Hematopoietic multipotent progenitor cell treated with erythropoietin and hydrocortisone succinate and interleukin-3 and kit ligand, for 4 days (in vitro differentiated cells): ENCODE measurements at regions not wholly inside any gene's neighbourhood (a gene's known extent, or its start where the extent isn't known, plus 50 kb on each side); places are given as distances from the start of the nearest gene placed in this dataset.
A peak's percentile ranks its signal among the peaks of the same experiment; 100 is the strongest.
"Not testable (repeated sequence)": the region's sequence is repeated elsewhere in the genome, so short reads cannot be mapped to it uniquely, and the experiment has no call there.

Experiments
- DNase-seq: peaks from one replicate; pipeline ENCODE4 v3.0.0-alpha.2; 2015

- DNase-seq, result not testable (repeated sequence)
Measured at GRCh38 chr2:66632882-66633281, 198.0 kb downstream of the MEIS1 start.

- no peak for DNase-seq
Measured at GRCh38 chr2:66633631-66634030, 198.7 kb downstream of the MEIS1 start.

DNA sequence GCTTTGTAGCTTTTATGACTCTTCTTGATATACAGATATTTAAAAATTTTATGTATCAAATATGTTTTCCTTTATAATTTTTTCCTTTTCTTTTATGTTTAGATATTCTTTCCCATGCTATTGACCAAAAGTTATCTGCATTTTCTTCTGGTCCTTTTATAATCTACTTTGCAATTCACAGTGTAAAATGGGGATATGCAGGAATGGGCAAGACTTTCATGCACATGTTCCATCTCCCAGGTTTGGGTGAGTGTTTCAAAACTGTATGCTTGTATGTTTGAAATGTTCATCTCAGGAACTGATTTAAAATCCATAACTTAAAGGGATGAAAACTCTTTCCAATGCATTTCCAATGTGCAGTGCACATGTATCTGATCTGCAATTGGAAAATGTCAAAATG lies 199.9 kb downstream of the MEIS1 start:
- no peak for DNase-seq

- no peak for DNase-seq
Measured at GRCh38 chr2:66641685-66642084, 206.8 kb downstream of the MEIS1 start.

- not testable (repeated sequence) for DNase-seq
Measured at GRCh38 chr2:66648081-66648480, 213.2 kb downstream of the MEIS1 start.

DNA sequence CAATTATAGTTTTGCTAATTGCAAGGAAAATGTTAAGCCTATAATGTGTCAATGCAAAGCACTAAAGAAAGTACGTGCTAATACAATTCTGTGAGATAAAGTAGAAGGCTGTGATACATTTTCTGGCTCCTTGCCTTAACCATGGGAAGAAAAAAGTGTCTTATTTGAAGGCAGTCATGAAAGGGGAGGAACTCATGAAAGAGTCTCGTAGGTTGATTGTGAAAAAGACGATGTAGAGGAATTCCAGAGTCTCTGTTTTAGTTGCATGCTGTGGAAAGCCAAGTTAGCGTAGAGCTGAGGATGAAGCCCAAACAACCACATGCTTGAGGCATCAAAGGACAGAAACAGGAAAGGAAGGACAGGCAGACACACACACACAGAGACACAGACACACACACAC lies 214.1 kb downstream of the MEIS1 start:
- DNase-seq, result no peak

- DNase-seq, result no peak
Measured at GRCh38 chr2:66651295-66651694, 216.4 kb downstream of the MEIS1 start.

DNA sequence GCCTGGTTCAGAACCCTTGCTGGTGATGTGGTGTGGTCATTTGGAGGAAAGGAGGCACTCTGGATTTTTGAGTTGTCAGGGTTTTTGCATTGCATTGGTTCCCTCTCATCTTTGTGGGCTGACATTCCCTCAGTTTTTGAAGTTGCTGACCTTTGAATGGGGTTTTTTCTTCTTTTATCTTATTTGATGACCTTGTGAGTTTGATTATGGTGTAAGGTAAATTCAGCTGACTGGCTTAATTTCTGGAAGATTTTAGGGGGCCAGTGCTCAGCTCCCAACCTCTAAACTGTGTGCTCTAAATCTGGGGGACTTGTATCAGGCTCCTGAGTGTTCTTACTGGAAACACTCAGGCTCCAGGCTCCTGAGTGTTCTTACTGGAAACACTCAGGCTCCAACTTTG lies 225.9 kb downstream of the MEIS1 start:
- DNase-seq, result no peak

DNA sequence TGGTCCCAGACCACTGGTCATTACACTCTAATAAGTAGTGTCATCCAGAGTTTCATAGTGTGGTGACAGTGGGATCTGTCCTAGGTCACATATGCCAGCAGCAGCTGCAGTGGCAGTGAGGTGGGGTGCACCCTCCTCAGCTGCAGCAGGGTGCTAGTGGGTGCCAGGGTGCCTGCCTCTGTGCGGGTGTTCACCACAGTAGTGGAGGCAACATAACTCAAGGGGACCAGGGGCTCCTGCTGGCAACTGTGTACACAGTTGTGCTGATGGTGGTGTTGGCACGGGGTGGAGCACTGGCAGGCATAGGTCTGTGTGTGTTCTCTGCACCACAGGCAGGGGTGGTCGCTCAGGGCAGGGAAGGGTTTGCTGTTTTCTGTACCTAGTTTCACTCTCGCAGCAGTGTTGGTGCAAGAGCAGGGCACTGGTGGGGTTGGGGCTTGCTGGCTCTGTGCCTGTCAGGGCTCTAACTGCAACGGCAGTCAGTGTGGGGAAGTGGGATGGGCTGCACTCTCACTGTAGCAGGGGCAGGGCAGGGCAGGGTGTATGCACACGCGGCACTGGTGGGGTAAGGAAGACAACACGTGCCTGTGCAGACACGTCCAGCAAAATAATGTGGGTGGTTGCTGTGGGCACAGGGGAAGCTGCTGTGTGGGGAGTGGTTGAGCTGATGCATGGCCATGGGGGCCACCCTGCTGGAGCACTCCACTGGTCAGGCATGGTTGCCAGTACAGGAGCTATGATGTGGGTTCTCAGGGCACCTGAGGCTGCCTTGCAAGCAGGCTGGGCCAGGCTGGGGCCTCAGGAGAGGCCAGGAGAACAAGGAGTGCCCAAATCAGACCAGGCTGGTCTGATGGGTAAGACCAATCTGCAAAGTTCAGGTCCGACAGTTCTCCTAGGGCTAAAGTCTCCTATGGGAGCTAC lies 226.6 kb downstream of the MEIS1 start:
- DNase-seq, result peak; percentile 46

- no peak for DNase-seq
Measured at GRCh38 chr2:66665124-66665984, 230.4 kb downstream of the MEIS1 start.

- DNase-seq, result peak; percentile 49
Measured at GRCh38 chr2:66667301-66667700, 232.4 kb downstream of the MEIS1 start.

DNA sequence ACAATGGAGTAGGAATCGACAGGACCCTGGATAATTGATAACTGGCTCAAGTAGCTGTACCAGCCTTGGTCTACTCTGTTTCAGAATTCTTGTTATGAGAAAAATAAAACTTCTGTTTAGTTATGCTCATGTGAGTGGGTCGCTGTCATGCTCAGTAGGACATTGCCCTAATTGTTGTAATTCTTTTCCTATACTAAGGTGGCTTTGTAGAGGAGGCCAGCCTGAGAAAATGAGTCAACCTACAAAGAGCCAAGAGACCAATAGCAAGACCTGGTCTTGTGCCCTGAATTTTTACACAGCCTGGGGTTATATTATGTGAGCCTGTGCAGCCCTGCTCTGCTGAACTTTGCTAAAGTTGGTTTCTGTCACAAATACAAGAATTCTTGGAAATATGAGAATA lies 238.4 kb downstream of the MEIS1 start:
- no peak for DNase-seq

DNA sequence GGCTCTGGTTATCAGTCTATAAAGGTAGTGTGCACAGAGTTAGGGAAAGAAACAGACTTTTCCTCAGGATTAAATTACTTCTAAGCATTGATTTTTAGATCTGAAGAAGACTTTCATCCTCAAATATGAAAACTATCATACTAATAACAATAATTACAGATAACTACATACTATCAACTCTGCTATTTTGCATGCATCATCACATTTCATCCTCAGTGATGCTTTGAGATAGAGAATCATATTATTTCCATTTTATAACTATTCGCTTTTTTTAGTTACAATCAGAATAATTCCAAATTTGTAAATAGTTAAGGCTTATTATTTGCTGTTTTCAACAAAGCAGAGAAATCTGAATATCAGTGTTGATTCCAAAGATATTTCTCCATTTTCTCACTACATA lies 239.2 kb downstream of the MEIS1 start:
- no peak for DNase-seq

DNA sequence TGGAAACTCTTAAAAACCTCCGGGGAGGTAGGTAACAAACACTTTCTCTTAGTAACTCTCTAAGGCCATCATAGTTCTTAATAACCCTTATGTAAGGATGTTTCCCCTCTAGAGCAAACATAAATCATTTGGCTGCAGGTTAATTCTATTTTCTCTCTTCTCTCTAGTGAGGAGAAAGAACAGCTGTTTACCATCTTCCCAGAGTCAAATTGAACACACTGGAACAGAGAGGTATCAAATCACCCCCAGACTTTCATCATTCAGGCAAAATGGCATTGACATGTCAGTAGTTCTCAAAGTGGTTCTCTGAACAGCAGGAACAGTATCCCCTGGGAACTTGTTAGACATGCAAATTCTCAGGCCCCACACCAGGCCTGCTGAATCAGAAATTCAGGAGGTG lies 240.7 kb downstream of the MEIS1 start:
- DNase-seq, result no peak

GRCh38 chr2:66679442-66679841 lies 244.5 kb downstream of the MEIS1 start:
- no peak for DNase-seq

DNA sequence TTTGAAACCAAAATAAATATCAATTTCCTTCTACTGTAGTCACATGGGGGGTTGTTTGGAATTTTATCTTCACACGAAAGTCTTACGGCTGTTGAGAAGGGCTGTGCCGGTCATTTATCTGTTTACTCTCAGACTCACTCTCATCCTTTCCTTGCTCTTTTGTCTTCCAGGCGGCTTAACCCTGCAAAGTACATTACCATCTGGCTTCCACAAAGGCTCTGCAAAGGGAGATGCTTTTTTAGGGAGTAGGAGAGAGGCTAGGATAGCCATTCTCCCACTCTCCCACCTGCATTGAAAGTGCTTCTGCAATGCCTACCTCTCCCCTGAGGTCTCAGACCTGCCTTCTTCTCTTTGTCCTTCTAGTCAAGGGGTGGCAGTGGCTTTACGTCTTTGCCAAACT lies 247.6 kb downstream of the MEIS1 start:
- DNase-seq, result no peak

DNA sequence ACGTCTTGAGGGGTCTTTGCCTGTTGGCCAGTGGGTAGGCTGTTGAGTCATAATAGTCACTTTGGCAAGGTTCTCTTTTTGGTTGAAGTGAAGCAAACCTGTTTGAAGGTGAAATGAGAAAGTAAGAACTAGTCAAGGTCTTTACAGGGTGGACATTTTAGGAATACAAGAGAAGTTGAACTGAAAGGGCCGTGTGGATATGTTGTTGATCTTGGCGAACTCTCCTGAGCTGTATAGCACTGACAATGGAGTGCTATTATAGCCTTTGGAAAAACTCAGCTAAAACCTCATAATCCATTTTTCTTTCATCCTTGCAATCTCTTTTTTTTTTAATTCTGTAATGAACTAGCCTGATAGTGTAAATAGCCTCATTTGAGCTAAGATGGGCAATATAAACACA lies 248.1 kb downstream of the MEIS1 start:
- DNase-seq, result no peak

GRCh38 chr2:66683599-66683998 lies 248.7 kb downstream of the MEIS1 start:
- no peak for DNase-seq

DNA sequence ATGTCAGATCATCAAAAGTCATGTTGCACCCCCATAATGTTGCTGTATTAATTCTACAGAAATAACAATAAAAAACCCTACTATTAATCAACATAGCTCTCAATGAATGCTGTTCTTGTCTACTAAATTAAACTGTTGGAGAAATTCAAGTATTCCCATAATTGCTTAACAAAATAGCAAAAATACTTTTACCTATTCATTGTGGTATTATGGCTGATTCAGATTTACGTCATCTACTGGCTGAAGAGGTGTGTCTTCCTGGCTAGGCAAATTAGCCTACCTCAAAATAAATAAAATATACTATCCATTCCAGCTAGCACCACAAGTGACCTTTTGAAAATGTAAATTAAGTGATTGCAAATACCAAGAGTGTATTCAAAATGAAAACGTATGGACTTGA lies 249.4 kb downstream of the MEIS1 start:
- DNase-seq, result no peak

- DNase-seq, result no peak
Measured at GRCh38 chr2:66686755-66687154, 251.8 kb downstream of the MEIS1 start.

- no peak for DNase-seq
Measured at GRCh38 chr2:66688951-66689350, 254.0 kb downstream of the MEIS1 start.

DNA sequence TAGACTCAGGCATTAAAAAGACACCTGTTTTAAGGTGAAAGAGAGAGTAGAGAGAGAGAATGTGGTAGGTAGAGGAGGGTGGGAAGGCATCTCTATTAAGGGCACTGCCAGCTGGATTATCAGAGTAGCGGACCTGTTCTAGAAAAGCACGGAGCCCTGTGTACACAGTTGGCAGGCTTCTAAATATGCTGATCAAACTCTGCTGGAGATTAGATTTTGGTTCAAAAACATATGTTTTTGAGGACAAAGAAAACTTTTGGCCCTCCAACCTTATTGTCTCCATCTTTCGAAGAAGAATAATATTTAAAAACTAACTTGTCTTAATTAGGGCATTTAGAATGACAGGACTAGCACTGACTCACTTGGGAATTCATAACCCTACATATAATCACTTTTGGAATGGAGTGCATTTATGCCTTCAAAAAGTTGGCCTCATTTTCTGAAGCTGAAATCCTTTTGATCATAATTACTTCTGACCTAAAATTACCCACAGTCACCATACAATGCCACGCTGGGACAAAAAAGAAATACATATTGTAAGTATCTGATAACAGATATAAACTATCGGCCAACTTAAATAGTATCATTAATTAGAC lies 254.6 kb downstream of the MEIS1 start:
- no peak for DNase-seq
